ENCODE measurements at regions not wholly inside any gene's neighbourhood (a gene's known extent, or its start where the extent isn't known, plus 50 kb on each side); places are given as distances from the start of the nearest gene placed in this dataset.

DNA sequence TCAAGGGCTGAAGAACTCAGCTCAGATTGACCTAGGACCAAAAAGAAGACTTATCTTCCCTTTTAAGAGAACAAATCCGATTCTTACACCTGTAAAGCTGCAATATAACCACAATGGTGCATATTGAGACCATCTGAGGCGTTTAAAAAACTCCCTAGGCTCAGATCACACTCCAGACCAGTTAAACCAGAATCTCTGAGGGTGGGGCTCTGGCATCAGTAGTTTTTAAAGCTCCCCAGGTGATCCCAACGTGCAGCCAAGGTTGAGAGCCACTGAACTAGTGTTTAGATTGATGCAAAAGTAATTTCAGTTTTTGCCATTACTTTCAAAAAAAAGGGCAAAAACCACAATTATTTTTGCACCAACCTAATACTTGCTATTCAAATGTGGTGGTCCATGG, 73.9 kb upstream of the GPM6B start:
- TF ChIP-seq, protein P1, sequence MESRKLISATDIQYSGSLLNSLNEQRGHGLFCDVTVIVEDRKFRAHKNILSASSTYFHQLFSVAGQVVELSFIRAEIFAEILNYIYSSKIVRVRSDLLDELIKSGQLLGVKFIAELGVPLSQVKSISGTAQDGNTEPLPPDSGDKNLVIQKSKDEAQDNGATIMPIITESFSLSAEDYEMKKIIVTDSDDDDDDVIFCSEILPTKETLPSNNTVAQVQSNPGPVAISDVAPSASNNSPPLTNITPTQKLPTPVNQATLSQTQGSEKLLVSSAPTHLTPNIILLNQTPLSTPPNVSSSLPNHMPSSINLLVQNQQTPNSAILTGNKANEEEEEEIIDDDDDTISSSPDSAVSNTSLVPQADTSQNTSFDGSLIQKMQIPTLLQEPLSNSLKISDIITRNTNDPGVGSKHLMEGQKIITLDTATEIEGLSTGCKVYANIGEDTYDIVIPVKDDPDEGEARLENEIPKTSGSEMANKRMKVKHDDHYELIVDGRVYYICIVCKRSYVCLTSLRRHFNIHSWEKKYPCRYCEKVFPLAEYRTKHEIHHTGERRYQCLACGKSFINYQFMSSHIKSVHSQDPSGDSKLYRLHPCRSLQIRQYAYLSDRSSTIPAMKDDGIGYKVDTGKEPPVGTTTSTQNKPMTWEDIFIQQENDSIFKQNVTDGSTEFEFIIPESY (IDR thresholded peaks at IDR 0.05) = no peak
- TF ChIP-seq, protein P2, sequence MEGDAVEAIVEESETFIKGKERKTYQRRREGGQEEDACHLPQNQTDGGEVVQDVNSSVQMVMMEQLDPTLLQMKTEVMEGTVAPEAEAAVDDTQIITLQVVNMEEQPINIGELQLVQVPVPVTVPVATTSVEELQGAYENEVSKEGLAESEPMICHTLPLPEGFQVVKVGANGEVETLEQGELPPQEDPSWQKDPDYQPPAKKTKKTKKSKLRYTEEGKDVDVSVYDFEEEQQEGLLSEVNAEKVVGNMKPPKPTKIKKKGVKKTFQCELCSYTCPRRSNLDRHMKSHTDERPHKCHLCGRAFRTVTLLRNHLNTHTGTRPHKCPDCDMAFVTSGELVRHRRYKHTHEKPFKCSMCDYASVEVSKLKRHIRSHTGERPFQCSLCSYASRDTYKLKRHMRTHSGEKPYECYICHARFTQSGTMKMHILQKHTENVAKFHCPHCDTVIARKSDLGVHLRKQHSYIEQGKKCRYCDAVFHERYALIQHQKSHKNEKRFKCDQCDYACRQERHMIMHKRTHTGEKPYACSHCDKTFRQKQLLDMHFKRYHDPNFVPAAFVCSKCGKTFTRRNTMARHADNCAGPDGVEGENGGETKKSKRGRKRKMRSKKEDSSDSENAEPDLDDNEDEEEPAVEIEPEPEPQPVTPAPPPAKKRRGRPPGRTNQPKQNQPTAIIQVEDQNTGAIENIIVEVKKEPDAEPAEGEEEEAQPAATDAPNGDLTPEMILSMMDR (IDR thresholded peaks at IDR 0.05; ENCODE audit: low read depth, low read length, missing input control) = no peak
- TF ChIP-seq TAF1 (conservative IDR thresholded peaks at IDR 0.05) = no peak
- no peak for TF ChIP-seq RAD21 (IDR thresholded peaks at IDR 0.05)
- TF ChIP-seq YY1 (IDR thresholded peaks at IDR 0.05) = no peak
- no peak for TF ChIP-seq JUND (IDR thresholded peaks at IDR 0.05)
- no peak for TF ChIP-seq FOXA1 (IDR thresholded peaks at IDR 0.05)
- TF ChIP-seq, protein P3, sequence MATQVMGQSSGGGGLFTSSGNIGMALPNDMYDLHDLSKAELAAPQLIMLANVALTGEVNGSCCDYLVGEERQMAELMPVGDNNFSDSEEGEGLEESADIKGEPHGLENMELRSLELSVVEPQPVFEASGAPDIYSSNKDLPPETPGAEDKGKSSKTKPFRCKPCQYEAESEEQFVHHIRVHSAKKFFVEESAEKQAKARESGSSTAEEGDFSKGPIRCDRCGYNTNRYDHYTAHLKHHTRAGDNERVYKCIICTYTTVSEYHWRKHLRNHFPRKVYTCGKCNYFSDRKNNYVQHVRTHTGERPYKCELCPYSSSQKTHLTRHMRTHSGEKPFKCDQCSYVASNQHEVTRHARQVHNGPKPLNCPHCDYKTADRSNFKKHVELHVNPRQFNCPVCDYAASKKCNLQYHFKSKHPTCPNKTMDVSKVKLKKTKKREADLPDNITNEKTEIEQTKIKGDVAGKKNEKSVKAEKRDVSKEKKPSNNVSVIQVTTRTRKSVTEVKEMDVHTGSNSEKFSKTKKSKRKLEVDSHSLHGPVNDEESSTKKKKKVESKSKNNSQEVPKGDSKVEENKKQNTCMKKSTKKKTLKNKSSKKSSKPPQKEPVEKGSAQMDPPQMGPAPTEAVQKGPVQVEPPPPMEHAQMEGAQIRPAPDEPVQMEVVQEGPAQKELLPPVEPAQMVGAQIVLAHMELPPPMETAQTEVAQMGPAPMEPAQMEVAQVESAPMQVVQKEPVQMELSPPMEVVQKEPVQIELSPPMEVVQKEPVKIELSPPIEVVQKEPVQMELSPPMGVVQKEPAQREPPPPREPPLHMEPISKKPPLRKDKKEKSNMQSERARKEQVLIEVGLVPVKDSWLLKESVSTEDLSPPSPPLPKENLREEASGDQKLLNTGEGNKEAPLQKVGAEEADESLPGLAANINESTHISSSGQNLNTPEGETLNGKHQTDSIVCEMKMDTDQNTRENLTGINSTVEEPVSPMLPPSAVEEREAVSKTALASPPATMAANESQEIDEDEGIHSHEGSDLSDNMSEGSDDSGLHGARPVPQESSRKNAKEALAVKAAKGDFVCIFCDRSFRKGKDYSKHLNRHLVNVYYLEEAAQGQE (IDR thresholded peaks at IDR 0.05) = no peak
- TF ChIP-seq, protein P4, sequence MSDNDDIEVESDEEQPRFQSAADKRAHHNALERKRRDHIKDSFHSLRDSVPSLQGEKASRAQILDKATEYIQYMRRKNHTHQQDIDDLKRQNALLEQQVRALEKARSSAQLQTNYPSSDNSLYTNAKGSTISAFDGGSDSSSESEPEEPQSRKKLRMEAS (IDR thresholded peaks at IDR 0.05) = no peak
- TF ChIP-seq, protein P5, sequence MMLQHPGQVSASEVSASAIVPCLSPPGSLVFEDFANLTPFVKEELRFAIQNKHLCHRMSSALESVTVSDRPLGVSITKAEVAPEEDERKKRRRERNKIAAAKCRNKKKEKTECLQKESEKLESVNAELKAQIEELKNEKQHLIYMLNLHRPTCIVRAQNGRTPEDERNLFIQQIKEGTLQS (IDR thresholded peaks at IDR 0.05) = no peak
- no peak for TF ChIP-seq GABPA (IDR thresholded peaks at IDR 0.05 in 1 of 2, conservative IDR thresholded peaks at IDR 0.05 in 1 of 2)

All from liver (tissue), 3 donors.